Stimulated activated memory B cell treated with anti-CD40 and anti-IgM and Interleukin-4, amounts not matched to agents 10 μg/mL and 1 μg/mL and 100 μg/mL, for 72 hours (primary cell): ENCODE measurements at regions not wholly inside any gene's neighbourhood (a gene's known extent, or its start where the extent isn't known, plus 50 kb on each side); places are given as distances from the start of the nearest gene placed in this dataset.
A peak's percentile ranks its signal among the peaks of the same experiment; 100 is the strongest.

Experiments
- ATAC-seq: fragments of 150-1000 bp; cut with Tn5 transposase; 2 replicates; pipeline ENCODE4 v1.10.0; 2021
- H3K27ac Mint-ChIP-seq: one replicate; pipeline ENCODE4 v1.8.0; 2022; ENCODE audit warnings: mild to moderate bottlenecking, mixed read lengths
- H3K27me3 Mint-ChIP-seq: one replicate; pipeline ENCODE4 v1.8.0; 2022; ENCODE audit warnings: mixed read lengths
- H3K36me3 Mint-ChIP-seq: one replicate; pipeline ENCODE4 v1.8.0; 2022; ENCODE audit warnings: mixed read lengths
- H3K4me1 Mint-ChIP-seq: one replicate; pipeline ENCODE4 v1.8.0; 2022; ENCODE audit warnings: mixed read lengths
- H3K4me3 Mint-ChIP-seq: one replicate; pipeline ENCODE4 v1.8.0; 2022; ENCODE audit warnings: mild to moderate bottlenecking, moderate library complexity, mixed read lengths
- H3K9me3 Mint-ChIP-seq: one replicate; pipeline ENCODE4 v1.8.0; 2022; ENCODE audit warnings: mixed read lengths

GRCh38 chr5:15267966-15268365 lies 232.0 kb upstream of the FBXL7 start:
- Mint-ChIP-seq H3K27ac (no peak overlapping the region), H3K27me3 (no peaks in the 10 kb centered on the region), H3K9me3 (peaks cover 6% of the 10 kb centered on the region), H3K4me3 (no peak overlapping the region), H3K4me1 (no peaks in the 10 kb centered on the region), H3K36me3 (no peaks in the 10 kb centered on the region)
- no peak for ATAC-seq

DNA sequence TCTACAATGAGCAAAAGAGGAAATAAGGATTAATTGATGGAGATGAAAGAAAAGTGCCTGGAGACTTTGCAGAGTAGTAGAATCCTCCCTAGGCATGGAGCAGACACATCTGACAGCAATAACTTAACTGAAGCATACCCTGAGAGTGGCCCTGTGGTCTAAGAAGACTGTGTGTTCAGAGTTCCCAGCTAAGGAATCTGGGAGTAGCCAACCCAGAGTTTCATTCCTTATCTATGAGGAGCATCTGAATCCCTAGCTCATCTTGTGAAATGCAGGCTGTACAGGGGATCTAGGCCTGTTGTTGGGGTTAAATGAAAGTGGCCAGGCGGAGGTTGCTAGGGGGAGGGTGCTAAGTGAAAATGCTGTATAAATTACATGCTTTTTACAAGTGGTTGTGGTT lies 233.1 kb upstream of the FBXL7 start:
- no peak for ATAC-seq
- Mint-ChIP-seq H3K4me1 (no peaks in the 10 kb centered on the region), H3K36me3 (no peaks in the 10 kb centered on the region), H3K9me3 (peaks cover 6% of the 10 kb centered on the region), H3K27me3 (no peaks in the 10 kb centered on the region), H3K4me3 (no peak overlapping the region), H3K27ac (no peak overlapping the region)

- ATAC-seq = no peak
- Mint-ChIP-seq H3K4me3 (no peak overlapping the region), H3K36me3 (no peaks in the 10 kb centered on the region), H3K9me3 (peaks cover 6% of the 10 kb centered on the region), H3K27me3 (no peaks in the 10 kb centered on the region), H3K4me1 (no peaks in the 10 kb centered on the region), H3K27ac (no peak overlapping the region)
Measured at GRCh38 chr5:15266229-15266628, 233.8 kb upstream of the FBXL7 start.

DNA sequence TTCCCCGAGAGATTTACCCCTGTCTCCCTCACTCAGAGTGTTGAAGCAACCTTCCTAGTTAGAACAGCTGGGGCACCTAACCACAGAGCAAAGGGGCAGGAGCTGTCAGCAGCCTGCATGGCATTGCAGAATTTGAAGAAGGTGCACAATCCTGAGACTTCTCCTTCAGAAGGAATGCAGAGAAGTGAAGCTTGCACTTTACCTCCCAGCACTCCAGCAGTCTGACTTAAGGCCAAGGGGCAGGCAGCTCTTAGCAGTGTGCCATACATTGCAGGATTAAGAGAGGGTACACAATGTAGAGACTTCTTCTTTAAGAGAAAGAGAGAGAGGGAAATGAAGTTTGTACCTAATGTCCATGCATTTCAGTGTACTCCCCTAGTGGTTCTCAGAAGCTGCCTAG lies 236.0 kb upstream of the FBXL7 start:
- H3K9me3 Mint-ChIP-seq = peaks cover 4% of the 10 kb centered on the region
- H3K27ac Mint-ChIP-seq = no peak overlapping the region
- H3K27me3 Mint-ChIP-seq = no peaks in the 10 kb centered on the region
- H3K36me3 Mint-ChIP-seq = no peaks in the 10 kb centered on the region
- peak; percentile 8 for ATAC-seq
- no peak overlapping the region for H3K4me3 Mint-ChIP-seq
- no peaks in the 10 kb centered on the region for H3K4me1 Mint-ChIP-seq

- no peaks in the 10 kb centered on the region for H3K27me3 Mint-ChIP-seq
- H3K9me3 Mint-ChIP-seq = no peaks in the 10 kb centered on the region
- no peaks in the 10 kb centered on the region for H3K4me1 Mint-ChIP-seq
- H3K27ac Mint-ChIP-seq = no peak overlapping the region
- H3K36me3 Mint-ChIP-seq = no peaks in the 10 kb centered on the region
- ATAC-seq = no peak
- no peak overlapping the region for H3K4me3 Mint-ChIP-seq
Measured at GRCh38 chr5:15263406-15263805, 236.6 kb upstream of the FBXL7 start.

- Mint-ChIP-seq H3K27me3 (no peaks in the 10 kb centered on the region), H3K36me3 (no peaks in the 10 kb centered on the region), H3K27ac (no peak overlapping the region), H3K4me3 (no peak overlapping the region), H3K9me3 (no peaks in the 10 kb centered on the region), H3K4me1 (no peaks in the 10 kb centered on the region)
- no peak for ATAC-seq
Measured at GRCh38 chr5:15261269-15261995, 238.5 kb upstream of the FBXL7 start.

- Mint-ChIP-seq H3K36me3 (no peaks in the 10 kb centered on the region), H3K9me3 (no peaks in the 10 kb centered on the region), H3K27ac (no peak overlapping the region), H3K4me1 (no peaks in the 10 kb centered on the region), H3K27me3 (no peaks in the 10 kb centered on the region), H3K4me3 (no peak overlapping the region)
- no peak for ATAC-seq
Measured at GRCh38 chr5:15260356-15261268, 239.4 kb upstream of the FBXL7 start.

DNA sequence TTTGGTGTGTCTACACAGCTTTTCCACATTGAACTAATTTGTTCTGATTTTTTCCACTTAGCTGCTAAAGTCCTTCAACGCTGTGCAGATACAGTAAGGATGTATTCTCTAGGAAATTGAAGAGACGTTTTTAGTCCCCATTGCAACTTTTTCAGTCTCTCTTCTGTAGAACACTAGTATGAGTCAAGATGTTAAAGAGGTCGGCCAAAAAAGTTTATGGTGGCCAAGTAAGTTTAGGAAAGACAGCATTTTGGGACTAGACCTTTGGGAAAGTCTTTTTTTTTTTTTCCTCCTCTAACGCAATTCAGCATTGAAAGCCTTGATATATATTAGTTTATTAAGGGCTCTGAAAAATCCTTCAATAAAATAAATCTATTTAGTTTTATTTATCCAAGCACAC lies 243.5 kb upstream of the FBXL7 start:
- no peaks in the 10 kb centered on the region for H3K36me3 Mint-ChIP-seq
- no peak overlapping the region for H3K4me3 Mint-ChIP-seq
- H3K9me3 Mint-ChIP-seq = no peaks in the 10 kb centered on the region
- no peak overlapping the region for H3K27ac Mint-ChIP-seq
- H3K27me3 Mint-ChIP-seq = no peaks in the 10 kb centered on the region
- no peak for ATAC-seq
- no peaks in the 10 kb centered on the region for H3K4me1 Mint-ChIP-seq

GRCh38 chr5:15255576-15255975 lies 244.4 kb upstream of the FBXL7 start:
- Mint-ChIP-seq H3K9me3 (no peaks in the 10 kb centered on the region), H3K27me3 (no peaks in the 10 kb centered on the region), H3K36me3 (no peaks in the 10 kb centered on the region), H3K4me1 (no peaks in the 10 kb centered on the region), H3K4me3 (no peak overlapping the region), H3K27ac (no peak overlapping the region)
- no peak for ATAC-seq

GRCh38 chr5:15254607-15255006 lies 245.4 kb upstream of the FBXL7 start:
- H3K4me1 Mint-ChIP-seq = no peaks in the 10 kb centered on the region

DNA sequence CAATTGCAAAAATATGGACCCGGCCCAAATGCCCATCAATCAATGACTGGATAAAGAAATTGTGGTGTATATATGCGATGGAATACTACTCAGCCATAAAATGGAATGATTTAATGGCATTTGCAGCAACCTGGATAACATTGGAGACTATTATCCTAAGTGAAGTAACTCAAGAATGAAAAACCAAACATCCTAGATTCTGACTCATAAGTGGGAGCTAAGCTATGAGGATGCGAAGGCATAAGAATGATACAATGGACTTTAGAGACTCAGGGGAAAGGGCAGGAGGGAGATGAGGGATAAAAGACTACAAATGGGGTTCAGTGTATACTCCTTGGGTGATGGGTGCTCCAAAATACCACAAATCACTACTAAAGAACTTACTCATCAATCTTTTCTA lies 247.6 kb upstream of the FBXL7 start:
- ATAC-seq = no peak
- H3K4me3 Mint-ChIP-seq = no peak overlapping the region
- no peaks in the 10 kb centered on the region for H3K27me3 Mint-ChIP-seq
- H3K27ac Mint-ChIP-seq = no peak overlapping the region
- no peaks in the 10 kb centered on the region for H3K36me3 Mint-ChIP-seq
- H3K4me1 Mint-ChIP-seq = no peaks in the 10 kb centered on the region
- H3K9me3 Mint-ChIP-seq = peaks cover 6% of the 10 kb centered on the region

More at GRCh38 chr5:15254607-15255006, 245.4 kb upstream of the FBXL7 start:
- H3K9me3 Mint-ChIP-seq = no peaks in the 10 kb centered on the region
- no peaks in the 10 kb centered on the region for H3K27me3 Mint-ChIP-seq
- H3K27ac Mint-ChIP-seq = no peak overlapping the region
- H3K36me3 Mint-ChIP-seq = no peaks in the 10 kb centered on the region
- no peak overlapping the region for H3K4me3 Mint-ChIP-seq
- no peak for ATAC-seq

DNA sequence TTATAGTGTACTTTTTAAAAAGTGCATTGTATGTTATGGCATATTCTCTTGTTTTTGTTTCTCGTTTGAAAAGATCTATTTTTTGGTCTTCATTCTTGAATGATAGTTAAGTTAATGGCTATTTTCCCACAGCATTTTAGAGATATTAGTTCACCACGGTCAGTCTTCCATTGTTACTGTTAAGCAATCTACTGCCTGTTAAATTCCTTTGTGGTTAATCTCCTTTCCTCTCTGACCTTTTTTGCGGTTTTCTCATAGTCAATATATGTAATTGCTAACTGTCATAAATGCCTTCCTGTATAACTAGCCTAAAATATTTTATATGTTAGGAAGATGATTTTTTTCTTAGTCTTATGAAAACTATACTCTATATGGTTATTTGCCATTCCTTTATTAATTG lies 250.8 kb upstream of the FBXL7 start:
- Mint-ChIP-seq H3K4me1 (no peaks in the 10 kb centered on the region), H3K9me3 (peaks cover 18% of the 10 kb centered on the region), H3K4me3 (no peak overlapping the region), H3K36me3 (no peaks in the 10 kb centered on the region), H3K27me3 (no peaks in the 10 kb centered on the region), H3K27ac (no peak overlapping the region)
- no peak for ATAC-seq

GRCh38 chr5:15248731-15249130 lies 251.2 kb upstream of the FBXL7 start:
- H3K4me3 Mint-ChIP-seq = no peak overlapping the region
- peaks cover 18% of the 10 kb centered on the region for H3K9me3 Mint-ChIP-seq
- no peaks in the 10 kb centered on the region for H3K4me1 Mint-ChIP-seq
- ATAC-seq = no peak
- no peaks in the 10 kb centered on the region for H3K27me3 Mint-ChIP-seq
- no peaks in the 10 kb centered on the region for H3K36me3 Mint-ChIP-seq
- H3K27ac Mint-ChIP-seq = no peak overlapping the region

DNA sequence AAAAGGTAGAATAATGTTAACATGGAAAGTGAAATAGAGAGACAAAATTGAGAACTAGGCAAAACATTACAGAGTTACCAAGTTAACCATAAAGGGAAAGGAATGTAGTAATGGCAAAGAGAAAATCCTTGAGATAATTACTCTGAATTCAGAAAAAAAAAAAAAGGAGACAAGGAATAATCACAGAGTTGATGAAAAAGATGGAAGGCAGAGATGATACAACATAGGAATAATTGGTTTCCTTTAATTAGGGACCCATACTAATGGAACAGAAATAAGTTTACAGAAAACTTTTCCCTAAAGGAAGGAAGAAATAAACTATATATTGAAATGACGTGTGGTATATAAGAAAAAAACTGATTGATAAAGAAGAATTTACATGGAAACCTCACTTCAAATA lies 254.1 kb upstream of the FBXL7 start:
- H3K27ac Mint-ChIP-seq = no peak overlapping the region
- no peaks in the 10 kb centered on the region for H3K36me3 Mint-ChIP-seq
- no peaks in the 10 kb centered on the region for H3K4me1 Mint-ChIP-seq
- H3K27me3 Mint-ChIP-seq = no peaks in the 10 kb centered on the region
- no peak overlapping the region for H3K4me3 Mint-ChIP-seq
- H3K9me3 Mint-ChIP-seq = peaks cover 18% of the 10 kb centered on the region
- ATAC-seq = no peak

DNA sequence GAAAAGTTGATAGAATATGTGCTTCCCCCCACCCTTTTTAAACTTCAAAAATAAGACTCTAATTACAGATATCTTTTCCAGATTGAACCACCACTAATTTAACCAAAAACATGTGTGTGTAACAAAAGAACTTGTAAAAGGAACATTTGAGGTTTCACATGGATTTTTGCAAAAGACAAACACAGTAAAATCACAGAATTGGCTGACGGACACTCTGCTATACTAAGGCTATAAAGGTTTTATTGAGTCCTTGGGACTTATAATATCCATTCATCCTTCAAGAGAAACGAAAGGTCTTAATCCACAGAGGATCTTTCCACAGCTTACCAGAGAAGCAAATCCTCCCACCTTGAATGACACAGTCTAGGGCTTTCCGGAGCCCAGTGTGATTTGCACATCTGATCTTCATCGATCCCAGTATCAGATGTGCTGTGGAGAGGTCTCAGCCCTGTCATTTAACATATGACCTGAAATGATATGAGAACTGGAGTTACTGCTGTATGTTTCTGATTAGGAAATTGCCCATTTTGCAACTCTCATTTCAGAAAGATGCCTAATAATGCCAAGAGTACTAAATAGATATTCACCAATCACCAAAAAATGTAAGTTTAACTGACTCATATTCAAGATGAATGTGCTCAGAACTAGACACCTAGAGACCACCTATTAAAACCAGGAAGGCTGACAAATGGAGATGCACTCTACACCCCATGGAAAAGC lies 256.5 kb upstream of the FBXL7 start:
- H3K36me3 Mint-ChIP-seq = no peaks in the 10 kb centered on the region
- no peak for ATAC-seq
- H3K27me3 Mint-ChIP-seq = no peaks in the 10 kb centered on the region
- H3K27ac Mint-ChIP-seq = no peak overlapping the region
- H3K4me3 Mint-ChIP-seq = no peak overlapping the region
- H3K9me3 Mint-ChIP-seq = peaks cover 22% of the 10 kb centered on the region
- H3K4me1 Mint-ChIP-seq = no peaks in the 10 kb centered on the region
